Stromal cell of bone marrow (primary cell): ENCODE measurements at regions not wholly inside any gene's neighbourhood (a gene's known extent, or its start where the extent isn't known, plus 50 kb on each side); places are given as distances from the start of the nearest gene placed in this dataset.

Experiments
- DNase-seq: peaks from one replicate; pipeline ENCODE4 v3.0.0-alpha.2; 2012; ENCODE audit warnings: low read depth

DNA sequence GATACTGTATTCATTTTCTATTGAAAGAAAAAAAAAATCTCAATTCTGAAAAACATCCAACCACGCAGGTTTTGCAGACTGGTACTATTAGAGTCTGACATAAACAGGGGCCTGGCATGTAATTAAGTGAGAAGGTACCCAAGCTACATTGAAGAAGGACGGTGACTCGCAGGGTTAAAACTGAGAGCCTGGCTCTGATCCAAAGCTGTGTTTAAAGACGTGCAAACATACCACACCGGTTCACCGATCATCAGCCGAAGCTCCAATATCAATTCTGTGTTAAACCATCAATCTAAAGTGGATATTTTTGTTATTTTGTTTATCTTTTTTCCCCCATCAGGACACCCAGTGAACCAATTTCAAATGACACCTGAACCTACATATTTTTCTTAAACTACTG lies 108.1 kb upstream of the DIO3 start:
- no peak for DNase-seq

DNA sequence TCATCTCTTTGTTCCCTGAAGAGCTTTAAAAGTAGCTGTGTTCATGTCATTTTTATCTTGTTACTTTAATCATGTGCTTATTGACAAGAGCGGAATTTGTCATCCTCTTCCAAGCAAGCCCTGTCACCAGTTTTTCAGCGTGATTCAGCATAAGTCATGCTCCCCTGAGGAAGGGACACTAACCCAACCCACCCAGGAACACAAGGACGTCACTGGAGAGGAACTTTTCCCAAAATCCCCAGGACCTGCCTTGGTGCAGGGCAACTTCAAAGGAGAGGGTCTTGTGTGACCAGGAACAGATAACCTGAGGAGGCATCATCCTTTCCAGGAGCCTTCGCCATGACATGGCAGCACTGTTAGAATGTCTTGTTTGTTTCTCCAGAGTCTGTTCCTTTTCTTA lies 107.1 kb upstream of the DIO3 start:
- DNase-seq = no peak

DNA sequence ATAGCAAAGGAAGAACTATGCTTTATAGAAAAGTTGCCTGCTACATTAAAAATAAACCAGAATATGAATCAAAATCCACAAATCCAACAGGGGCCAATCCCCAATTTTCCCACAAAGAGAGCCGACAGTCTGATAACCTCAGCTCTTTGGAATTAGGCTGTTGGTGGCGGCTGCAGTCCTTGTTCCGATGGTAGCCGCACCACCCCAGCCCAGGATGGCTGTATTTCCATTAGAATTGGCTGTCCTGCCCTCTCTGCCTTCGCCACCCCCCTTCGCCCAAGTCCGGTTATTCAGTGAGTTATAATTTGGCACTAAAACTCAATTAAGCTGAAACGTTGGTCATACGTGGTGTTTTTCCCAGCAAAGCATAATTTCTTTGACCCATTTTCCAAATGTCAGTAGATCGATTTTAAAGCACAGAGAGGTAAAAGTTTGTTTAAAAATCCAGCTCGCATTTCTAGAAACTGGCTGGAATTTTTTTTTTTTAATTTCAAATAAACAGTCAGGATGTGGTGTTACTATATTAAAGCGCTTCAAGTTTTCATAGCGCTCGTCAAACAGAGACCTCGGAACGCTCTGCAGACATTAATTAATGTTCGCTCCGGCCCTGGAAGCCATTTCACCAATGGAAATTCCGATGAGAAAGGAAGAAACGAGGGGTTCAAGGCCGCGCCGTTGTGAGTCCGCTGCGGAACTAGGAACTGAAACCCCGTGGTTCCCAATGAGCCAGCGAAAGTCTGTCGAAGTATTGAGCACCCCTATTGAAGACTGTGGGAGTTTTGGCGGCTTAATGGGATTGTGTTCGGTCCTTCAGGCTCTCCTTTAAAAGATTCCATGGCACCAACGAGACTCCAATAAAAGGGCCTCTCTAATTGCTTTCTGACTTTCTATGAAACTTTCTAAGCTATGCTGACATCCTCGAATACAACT lies 104.8 kb upstream of the DIO3 start:
- no peak for DNase-seq

DNA sequence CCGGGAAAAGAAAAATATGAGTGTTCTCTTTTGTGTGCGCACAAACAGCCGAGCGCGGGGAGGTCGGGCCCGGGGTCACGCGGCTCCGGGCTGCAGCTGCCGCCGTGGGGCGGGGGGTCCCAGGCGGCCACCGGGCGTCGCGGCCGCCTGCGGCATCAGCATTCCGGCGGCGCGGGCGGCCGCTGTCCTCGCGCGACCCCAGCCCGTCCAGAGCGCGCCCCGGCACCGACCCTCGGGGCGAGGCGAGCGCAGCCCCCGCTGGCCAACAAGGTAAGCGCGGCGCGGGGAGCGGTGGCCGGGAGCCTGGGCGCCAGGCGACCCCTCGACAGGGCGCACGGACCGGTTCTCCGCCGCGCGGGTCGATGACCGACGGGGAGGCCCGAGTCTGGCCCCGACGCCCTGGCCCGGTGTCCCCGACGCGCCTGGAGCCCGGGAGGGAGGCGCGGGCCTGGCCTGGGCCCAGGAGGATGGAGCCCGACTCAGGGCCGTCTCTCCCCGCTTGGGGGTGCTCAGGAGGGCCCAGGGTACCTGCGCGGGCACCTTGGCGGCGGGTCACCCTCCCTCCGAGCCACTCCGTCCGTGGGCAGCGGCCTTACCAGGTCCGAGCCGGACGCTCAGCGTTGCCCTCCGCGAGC lies 103.9 kb upstream of the DIO3 start:
- DNase-seq = no peak

DNA sequence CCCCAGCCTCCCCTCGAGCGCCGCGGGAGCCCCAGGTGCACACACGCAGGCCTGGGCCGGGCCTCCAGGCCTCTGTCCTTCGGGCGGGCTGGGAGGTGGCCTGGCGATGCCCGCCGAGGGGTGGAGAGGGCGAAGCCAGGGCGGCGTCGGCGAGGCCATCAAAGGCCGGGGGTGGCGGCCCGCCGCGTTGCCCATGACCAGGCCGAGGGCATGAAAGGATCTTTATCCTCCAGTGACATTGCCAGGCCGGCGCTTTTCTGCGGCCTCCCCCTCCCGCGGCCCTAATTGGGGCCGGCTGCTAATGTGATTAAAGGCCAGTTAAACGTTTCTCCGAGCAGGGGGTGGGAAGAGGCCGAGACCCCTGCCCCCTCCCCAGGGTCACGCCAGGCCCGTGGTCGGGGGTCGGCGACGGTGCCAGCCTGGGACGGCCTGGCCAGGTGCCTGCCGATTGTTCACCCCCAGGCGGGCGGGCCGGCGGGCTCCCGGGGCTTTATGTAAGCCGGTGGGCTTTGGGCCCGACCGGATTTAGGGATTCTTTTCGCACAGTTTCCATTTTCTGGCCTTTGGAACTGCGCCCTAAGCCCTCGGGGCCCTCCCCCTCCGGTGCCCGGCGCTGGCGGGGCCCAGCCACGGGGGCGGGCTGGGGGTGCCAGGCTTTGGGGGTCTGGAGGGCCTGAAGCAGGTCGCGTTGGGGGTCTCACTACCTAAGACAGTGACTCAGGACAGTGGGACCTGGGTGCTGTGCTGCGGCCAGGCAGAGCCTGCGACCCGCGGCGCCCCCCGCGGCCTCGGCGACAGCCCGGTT lies 103.2 kb upstream of the DIO3 start:
- DNase-seq = no peak

DNA sequence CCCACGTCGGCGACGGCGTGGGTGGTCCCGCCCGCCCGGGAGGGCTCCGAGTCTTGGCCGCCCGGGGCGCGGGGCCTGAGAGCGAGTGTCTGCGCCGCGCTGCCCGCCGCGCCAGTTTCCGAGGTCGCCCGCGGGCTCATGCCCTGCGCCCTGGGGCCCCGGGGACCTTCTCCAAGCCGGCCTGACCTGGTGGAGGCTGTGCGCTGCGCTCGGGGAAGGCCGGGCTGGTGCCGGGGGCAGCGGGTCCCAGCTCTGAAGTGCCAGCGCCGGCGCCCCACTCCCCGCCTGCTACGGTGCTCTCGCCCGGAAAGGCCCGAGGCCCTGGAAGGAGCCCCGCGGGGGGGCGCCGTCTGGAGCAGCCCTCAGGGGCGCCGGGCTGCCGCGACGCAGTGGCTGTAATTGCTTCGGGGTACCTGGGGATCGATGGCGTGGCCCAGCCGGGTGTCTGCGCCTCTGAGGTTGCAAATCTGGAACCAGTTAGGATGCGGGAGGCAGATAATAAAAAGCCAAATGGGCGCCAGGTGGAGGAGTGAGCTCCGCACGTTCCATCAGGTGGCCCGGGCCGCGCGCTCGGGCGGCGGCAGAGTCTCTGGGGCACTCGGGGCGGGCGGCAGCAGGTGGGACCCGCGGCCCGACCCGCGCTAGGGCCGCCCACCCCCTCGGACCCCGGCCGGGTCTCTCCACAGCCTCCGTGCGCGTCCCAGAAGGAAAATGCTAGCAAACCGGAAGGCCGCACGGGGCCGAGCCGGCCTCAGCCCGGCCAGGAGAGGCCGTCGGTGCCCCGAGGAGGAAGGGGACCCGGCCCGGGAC lies 102.3 kb upstream of the DIO3 start:
- DNase-seq = no peak

DNA sequence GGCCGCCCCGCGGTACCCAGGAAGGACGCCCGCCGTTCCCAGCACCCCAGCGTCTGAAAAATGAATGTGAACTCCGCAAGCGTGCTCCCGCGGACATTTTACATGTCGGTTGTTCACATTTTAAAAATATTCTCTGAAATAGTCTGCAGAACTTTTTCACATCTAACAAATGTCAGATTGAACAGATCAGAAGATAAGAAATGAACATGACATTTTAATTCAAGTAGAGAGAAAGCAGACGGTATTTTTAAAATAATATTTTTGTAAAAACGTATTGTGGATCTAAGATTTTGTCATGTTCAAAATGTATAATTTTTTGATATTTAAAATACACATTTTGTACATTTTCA lies 101.8 kb upstream of the DIO3 start:
- DNase-seq = no peak

DNA sequence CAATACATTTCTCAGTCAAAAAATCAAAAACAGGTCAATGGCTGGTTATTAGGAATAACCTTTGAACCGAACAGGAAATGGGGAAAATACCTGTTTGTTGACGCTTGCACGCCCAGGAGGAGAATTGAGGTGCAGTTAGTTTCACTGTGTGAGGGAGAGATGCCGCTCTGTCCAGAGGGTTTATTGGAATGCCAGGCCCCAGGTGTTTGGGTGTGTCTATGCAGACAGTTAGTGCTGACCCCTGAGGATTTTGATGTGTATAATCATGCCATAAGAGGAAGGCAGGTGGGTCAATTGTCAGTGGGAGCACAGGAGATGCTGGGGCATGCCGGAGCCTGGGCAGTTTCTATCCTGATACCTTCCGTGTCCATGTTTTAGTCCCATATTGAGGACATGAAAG lies 100.8 kb upstream of the DIO3 start:
- no peak for DNase-seq

DNA sequence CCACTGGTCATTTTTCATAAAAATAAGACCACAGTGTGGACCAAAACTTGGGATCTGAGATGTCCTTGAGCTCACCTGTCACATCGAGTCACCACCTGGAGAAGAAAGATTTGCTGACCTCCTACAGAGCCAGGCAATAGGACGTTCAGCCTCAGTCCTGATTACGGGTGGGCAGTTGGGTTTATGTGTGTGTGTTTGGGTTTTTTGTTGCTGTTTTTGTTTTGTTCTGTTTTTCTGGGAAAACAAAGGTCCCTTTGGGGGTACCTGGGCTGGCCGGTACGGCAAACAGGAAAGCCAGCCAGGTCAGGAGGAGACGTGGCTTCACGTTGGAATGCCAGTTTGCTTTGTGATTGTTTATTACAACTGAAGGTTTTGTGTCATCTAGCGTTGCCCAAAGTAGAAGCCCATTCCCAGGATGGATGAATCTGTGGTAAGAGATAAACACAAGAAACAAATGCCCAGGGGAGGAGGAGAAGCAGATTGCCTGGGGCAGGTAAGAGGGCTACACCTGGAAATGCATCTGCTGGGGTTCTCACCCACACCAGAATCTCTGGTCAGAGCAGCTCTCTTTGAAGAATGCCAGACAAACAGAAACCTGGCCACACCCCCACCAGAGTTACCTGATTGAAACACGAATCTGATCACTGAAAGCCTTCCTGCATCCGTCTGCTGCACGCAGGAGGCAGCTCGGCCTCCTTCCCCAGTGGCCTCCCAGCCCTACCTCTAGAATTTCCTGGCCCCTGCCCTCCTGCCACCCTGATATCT lies 100.1 kb upstream of the DIO3 start:
- DNase-seq = no peak

DNA sequence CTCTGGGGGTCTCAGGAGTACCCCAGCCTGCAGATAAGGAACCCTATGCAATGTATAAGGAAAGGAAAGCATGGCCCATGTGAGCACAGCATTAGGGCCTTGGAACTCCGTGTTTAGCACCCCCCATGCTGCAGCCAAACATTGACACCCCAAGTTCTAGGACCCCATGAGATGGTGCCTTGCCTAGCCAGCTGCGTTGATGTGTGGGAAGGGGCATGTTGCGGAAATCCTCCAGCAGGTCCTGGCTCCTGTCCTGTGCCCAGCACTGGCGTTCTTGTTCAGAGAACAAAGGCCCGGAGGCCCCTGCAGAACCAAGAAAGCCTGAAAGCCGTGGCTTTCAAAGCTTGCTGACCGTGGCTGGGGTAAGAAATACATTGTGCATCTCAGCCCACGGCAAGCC lies 99.4 kb upstream of the DIO3 start:
- no peak for DNase-seq

DNA sequence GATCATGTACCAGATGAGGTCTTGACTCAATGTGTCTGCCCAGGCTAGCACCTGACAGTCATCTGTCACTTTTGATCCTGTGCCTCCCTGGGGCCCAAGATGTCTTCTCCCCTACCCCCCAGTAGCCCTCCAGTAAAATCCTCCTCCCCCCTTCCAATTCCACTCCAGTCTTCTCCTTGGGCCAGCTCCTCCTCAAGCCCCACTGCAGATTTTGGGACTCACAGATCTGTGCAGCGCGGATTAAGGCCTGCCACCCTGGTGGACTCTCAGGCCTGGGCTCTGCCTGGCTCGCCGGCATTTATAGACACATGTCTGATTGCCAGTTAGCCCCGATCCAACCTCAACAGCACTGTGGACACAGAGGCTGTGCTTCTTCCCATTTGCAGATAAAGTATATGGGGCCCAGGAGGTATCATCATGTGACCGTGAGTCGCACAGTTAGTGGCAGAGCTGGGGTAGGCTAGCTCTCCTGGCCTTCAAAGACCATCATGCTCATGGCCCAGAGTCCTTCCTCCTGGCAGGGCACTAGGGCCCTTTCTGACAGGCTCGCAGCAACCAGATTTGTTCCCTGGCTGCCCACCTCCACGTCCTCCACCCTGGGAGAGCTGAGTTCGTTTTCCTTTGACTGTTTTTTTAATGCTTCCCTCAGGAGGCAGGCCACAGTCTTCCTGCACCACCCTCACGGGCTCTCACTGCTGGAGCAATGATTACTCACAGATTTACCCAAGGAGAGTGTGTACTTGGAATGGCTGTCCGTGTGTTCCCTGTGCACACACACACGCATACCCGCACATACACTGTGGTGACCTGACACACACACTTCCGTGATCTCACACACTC lies 98.3 kb upstream of the DIO3 start:
- DNase-seq = no peak

DNA sequence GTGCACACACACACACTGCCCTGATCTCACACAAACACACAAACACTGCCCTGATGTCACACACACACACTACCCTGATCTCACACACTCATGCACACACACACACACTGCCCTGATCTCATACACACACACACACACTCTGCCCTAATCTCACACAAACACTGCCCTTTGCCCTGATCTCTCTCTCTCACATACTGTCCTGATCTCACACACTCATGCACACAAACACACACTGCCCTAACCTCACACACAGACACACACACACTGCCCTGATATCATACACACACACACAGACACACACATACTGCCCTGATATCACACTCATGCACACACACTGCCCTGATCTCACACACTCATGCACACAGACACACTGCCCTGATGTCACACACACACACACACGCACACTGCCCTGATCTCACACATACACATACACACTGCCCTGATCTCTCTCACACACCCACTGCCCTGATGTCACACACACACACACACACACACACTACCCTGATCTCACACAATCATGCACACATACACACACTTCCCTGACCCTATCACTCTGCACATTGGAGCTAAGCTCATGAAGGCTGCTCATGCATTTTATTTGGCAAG lies 97.6 kb upstream of the DIO3 start:
- no peak for DNase-seq

DNA sequence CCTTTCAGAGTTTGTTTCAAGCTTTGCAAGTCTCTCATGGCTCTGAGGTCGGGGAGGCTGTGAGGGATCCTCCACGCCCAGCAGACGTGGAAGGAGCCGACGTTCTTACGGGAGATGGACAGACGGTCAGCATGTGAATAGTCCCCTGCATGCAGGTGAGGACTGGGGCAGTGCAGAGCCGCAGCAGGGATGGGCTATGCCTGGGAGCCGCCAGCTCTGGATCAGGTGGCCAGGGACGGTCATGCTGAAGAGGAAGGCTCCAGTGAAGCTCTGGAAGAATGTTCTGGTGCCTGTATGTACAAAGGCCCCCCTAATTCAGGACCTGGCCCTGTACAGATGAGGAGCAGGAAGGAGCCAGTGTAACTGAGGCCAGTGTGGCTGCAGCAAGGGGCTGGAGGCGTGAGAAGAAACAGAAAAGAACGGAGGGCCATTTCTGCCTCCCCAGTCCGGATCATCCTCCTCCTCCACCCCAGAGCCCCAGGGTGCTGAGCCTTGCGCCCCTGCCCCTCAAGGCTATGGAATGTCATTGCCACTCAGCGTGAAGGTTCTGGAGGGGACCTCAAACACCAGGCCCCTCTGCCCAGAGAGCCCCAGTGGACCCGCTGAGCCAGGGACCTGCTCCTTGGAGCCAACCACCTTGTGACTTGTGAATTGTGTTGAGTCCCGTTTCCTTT lies 96.8 kb upstream of the DIO3 start:
- DNase-seq = no peak

DNA sequence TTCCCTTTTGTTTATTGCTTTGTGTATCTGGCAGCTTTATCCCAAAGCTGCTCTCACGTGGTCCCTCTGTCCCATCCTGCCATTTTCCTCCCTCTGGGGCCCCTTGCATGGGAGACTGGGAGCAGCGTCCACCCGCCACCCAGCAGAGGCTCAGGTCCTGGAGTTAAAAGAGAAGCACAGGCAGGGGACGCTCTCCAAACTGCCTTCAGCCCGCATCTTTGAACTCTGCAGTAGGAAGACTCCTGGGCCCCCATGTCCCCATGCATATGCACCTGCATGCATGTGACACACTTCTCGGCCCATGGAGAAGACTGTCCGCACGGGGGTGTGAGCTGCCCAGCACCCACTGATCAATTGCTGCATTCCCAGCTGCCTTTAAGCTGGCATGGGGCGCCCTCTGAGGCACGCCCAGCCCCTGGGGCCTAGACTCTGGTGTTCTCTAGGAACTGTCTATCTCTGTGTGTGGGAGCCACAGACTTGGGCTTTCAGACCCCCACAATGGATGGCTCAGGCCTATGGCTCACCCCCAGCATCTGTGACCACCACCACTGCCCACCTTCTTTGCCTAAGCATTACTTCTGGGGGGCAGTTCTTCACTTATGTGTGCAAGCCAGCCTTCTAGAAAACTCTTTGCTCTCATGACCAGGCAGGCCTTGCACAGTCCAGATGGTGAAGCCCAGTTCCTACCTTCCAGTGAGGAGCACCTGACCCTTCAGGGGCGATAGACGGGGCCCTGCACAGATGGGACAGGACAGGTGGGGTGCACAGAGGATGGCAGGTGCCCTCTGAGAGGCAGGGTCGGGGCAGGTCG lies 96.1 kb upstream of the DIO3 start:
- no peak for DNase-seq

DNA sequence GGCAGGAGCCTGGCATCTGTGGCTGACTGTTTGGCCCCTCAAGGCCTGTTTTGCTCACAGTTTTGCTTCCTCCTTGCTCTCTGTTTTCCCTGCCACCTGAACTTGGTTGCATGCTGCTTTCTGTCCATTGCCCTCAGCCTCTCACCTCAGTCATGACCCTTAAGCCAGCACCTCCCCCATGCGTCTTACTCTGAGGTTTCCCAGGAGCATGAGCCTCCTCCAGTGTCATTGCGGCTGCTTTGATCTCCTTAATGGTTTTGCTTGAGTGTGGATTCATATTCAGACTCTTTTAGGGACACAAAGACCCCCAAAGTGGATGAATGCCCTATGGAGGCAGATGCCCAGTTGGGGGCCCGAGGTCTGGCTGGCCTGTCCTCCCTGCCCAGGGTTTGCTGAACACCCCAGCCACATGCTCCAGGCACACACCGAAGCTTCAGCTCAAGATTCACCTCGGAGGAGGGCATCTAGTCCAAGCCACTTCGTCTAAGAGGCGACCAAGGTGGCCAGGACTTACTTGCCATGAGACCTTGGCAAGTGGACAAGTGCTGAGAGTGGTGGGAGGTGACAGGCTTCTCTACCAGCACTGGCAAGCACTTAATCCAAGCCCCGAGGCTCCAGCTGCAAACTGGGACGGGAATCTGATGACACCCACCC lies 95.4 kb upstream of the DIO3 start:
- DNase-seq = no peak

DNA sequence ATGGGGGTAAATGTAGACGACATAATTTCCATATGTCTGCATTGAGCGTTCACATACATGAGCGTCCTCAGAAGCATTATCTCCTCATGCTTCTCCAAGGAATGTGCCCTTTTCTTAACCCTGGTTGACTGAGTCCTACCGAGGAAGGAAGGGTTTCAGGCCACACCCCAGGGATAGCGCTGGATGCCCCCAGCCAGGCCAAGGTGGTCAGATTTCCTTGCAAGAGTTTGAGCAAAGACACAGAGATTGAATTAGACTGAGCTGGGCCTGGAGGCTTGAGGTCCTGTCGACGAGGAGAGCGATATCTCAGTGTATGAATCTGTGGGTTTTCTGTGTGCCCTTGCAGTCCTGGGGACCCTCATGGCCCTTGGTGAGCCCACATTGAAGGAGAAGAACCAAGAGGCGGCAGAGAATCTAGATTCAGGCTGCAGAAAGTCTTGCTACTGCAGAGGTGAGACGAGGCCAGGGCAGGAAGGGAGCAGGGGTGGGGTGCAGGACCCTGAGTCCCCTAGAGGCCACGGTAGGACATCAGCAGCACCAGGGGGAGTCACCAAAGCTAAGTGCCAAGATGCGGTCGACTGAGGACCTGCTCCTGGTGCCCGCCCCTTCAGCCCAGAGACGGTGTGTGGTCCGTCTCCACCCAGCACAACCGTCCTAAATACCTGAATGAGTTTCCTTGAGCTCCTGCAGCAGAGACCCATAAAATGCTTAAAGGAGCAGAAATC lies 94.7 kb upstream of the DIO3 start:
- DNase-seq = no peak

DNA sequence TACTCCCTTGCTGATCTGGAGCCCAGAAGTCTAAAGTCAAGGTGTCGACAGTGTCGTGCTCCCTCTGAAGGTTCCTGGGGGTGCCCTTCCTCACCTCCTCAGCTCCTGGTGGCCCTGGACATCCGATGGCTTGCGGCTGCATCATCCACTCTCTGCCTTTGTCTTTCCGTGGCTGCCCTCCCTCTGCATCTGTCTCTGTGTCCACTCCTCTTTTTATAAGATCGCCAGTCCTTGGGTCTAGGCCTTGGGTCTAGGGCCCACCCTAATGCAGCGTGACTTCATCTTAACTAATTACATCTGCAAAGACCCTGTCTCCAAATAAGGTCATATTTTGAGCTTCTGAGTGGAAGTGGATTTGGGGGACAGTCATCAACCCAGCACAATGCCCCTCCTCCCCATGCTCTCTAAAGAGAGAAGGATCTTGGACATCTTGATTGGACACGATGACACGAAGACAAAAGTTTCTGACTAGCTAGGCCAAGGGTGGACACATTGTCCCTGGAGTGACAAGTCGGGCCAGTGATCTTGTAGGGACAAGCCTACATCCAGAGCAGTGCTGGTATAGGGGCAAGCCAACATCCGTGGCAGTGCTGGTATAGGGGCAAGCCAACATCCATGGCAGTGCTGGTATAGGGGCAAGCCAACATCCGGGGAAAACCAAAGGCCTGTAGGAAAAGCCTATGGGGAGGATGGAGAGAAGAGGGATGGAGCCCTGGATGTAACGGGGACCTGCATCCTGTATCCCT lies 93.9 kb upstream of the DIO3 start:
- no peak for DNase-seq
